Endothelial cell (in vitro differentiated cells): ENCODE measurements at regions not wholly inside any gene's neighbourhood (a gene's known extent, or its start where the extent isn't known, plus 50 kb on each side); places are given as distances from the start of the nearest gene placed in this dataset.

Experiments
- DNase-seq: peaks from one replicate; pipeline ENCODE4 v3.0.0; 2021; ENCODE audit warnings: low spot score
- H3K27ac Mint-ChIP-seq: one replicate; pipeline ENCODE4 v1.8.0; 2021; ENCODE audit warnings: mixed read lengths, inconsistent platforms; ENCODE audit not compliant: unreplicated experiment
- H3K27me3 Mint-ChIP-seq: one replicate; pipeline ENCODE4 v1.8.0; 2021; ENCODE audit warnings: mild to moderate bottlenecking, moderate library complexity, mixed read lengths, inconsistent platforms; ENCODE audit not compliant: unreplicated experiment
- H3K36me3 Mint-ChIP-seq: one replicate; pipeline ENCODE4 v1.8.0; 2021; ENCODE audit warnings: mild to moderate bottlenecking, low read depth, mixed read lengths, inconsistent platforms; ENCODE audit not compliant: unreplicated experiment
- H3K4me1 Mint-ChIP-seq: one replicate; pipeline ENCODE4 v1.8.0; 2021; ENCODE audit warnings: mild to moderate bottlenecking, mixed read lengths, inconsistent platforms; ENCODE audit not compliant: unreplicated experiment
- H3K4me3 Mint-ChIP-seq: one replicate; pipeline ENCODE4 v1.8.0; 2021; ENCODE audit warnings: mild to moderate bottlenecking, mixed read lengths, inconsistent platforms; ENCODE audit not compliant: unreplicated experiment
- H3K9me3 Mint-ChIP-seq: one replicate; pipeline ENCODE4 v1.8.0; 2021; ENCODE audit warnings: mixed read lengths, inconsistent platforms; ENCODE audit not compliant: unreplicated experiment
- CTCF ChIP-seq: fragments of 200-600 bp; sonication (generic); IDR thresholded peaks from one replicate; pipeline ENCODE4 v1.5.0; 2021; ENCODE audit warnings: antibody characterized with exemption; ENCODE audit not compliant: unreplicated experiment

GRCh38 chr16:16780588-16780987, 401.6 kb downstream of the NPIPA7 start:
- Mint-ChIP-seq H3K36me3 (no peaks in the 10 kb centered on the region), H3K4me3 (no peak overlapping the region), H3K4me1 (peaks cover 11% of the 10 kb centered on the region), H3K27me3 (peaks cover 2% of the 10 kb centered on the region), H3K9me3 (no peaks in the 10 kb centered on the region), H3K27ac (no peak overlapping the region)
- DNase-seq = no peak
- no peak for TF ChIP-seq CTCF

- no peak overlapping the region for H3K4me3 Mint-ChIP-seq
- DNase-seq = no peak
- H3K4me1 Mint-ChIP-seq = peaks cover 11% of the 10 kb centered on the region
- peaks cover 2% of the 10 kb centered on the region for H3K27me3 Mint-ChIP-seq
- H3K27ac Mint-ChIP-seq = no peak overlapping the region
- H3K36me3 Mint-ChIP-seq = no peaks in the 10 kb centered on the region
- TF ChIP-seq CTCF = no peak
- no peaks in the 10 kb centered on the region for H3K9me3 Mint-ChIP-seq
These were observed 403.2 kb downstream of the NPIPA7 start for GRCh38 chr16:16782153-16782552.

- no peak for TF ChIP-seq CTCF
- Mint-ChIP-seq H3K27me3 (no peaks in the 10 kb centered on the region), H3K4me3 (no peak overlapping the region), H3K4me1 (no peaks in the 10 kb centered on the region), H3K27ac (no peak overlapping the region), H3K9me3 (no peaks in the 10 kb centered on the region), H3K36me3 (no peaks in the 10 kb centered on the region)
- no peak for DNase-seq
These were observed 409.1 kb downstream of the NPIPA7 start for GRCh38 chr16:16788004-16788403.

- Mint-ChIP-seq H3K36me3 (no peaks in the 10 kb centered on the region), H3K9me3 (no peaks in the 10 kb centered on the region), H3K4me3 (no peak overlapping the region), H3K27ac (no peak overlapping the region), H3K4me1 (no peaks in the 10 kb centered on the region), H3K27me3 (no peaks in the 10 kb centered on the region)
- no peak for DNase-seq
- TF ChIP-seq CTCF = no peak
These were observed 411.7 kb downstream of the NPIPA7 start for GRCh38 chr16:16790597-16790996.

GRCh38 chr16:16791051-16791450, 412.1 kb downstream of the NPIPA7 start:
- H3K27me3 Mint-ChIP-seq = no peaks in the 10 kb centered on the region
- no peak for DNase-seq
- H3K4me3 Mint-ChIP-seq = no peak overlapping the region
- TF ChIP-seq CTCF = no peak
- no peak overlapping the region for H3K27ac Mint-ChIP-seq
- no peaks in the 10 kb centered on the region for H3K4me1 Mint-ChIP-seq
- no peaks in the 10 kb centered on the region for H3K9me3 Mint-ChIP-seq
- no peaks in the 10 kb centered on the region for H3K36me3 Mint-ChIP-seq
